SK-N-MC (cell line): ENCODE measurements at regions not wholly inside any gene's neighbourhood (a gene's known extent, or its start where the extent isn't known, plus 50 kb on each side); places are given as distances from the start of the nearest gene placed in this dataset.

Source experiments
- EZH2 ChIP-seq: fragments of 200-600 bp; sonication (generic); IDR thresholded peaks from one replicate; pipeline ENCODE4 v1.6.1; 2017; ENCODE audit warnings: antibody characterized with exemption
- POLR2AphosphoS5 ChIP-seq: IDR thresholded peaks from 2 replicates; pipeline ENCODE4 v1.6.1; 2012; ENCODE audit warnings: mild to moderate bottlenecking, low read depth, low read length, borderline replicate concordance

GRCh38 chr2:145168091-145168490, 648.2 kb upstream of the ZEB2 start:
- TF ChIP-seq POLR2AphosphoS5 (no peak), EZH2 (no peak)
